ENCODE measurements at regions not wholly inside any gene's neighbourhood (a gene's known extent, or its start where the extent isn't known, plus 50 kb on each side); places are given as distances from the start of the nearest gene placed in this dataset.

- in situ Hi-C loops (cut with MboI; ENCODE audit: low pct_unique_long_range_greater_than_20kb, low sequenced_read_pairs, unreplicated experiment): no loop called here
- no peak for TF ChIP-seq CTCF (IDR thresholded peaks at IDR 0.05; ENCODE audit: extremely low read depth, insufficient read depth, missing control alignments)
- DNase-seq (ENCODE audit: low spot score): no peak
Measured at GRCh38 chr2:150190546-150190945, 296.9 kb downstream of the RND3 start.

- DNase-seq (ENCODE audit: low spot score): no peak
- in situ Hi-C loops (cut with MboI; ENCODE audit: low pct_unique_long_range_greater_than_20kb, low sequenced_read_pairs, unreplicated experiment): no loop called here
- no peak for TF ChIP-seq CTCF (IDR thresholded peaks at IDR 0.05; ENCODE audit: extremely low read depth, insufficient read depth, missing control alignments)
Measured at GRCh38 chr2:150188800-150189199, 298.7 kb downstream of the RND3 start.

- TF ChIP-seq CTCF (IDR thresholded peaks at IDR 0.05; ENCODE audit: extremely low read depth, insufficient read depth, missing control alignments): no peak
- DNase-seq (ENCODE audit: low spot score): no peak
- in situ Hi-C loops (cut with MboI; ENCODE audit: low pct_unique_long_range_greater_than_20kb, low sequenced_read_pairs, unreplicated experiment): no loop called here
Measured at GRCh38 chr2:150188177-150188576, 299.3 kb downstream of the RND3 start.

GRCh38 chr2:150182566-150183235 lies 304.8 kb downstream of the RND3 start:
- no peak for TF ChIP-seq CTCF (IDR thresholded peaks at IDR 0.05; ENCODE audit: extremely low read depth, insufficient read depth, missing control alignments)
- DNase-seq (ENCODE audit: low spot score): no peak
- in situ Hi-C loops (cut with MboI; ENCODE audit: low pct_unique_long_range_greater_than_20kb, low sequenced_read_pairs, unreplicated experiment): no loop called here

GRCh38 chr2:150178591-150178990 lies 308.9 kb downstream of the RND3 start:
- no peak for TF ChIP-seq CTCF (IDR thresholded peaks at IDR 0.05; ENCODE audit: extremely low read depth, insufficient read depth, missing control alignments)
- in situ Hi-C loops (cut with MboI; ENCODE audit: low pct_unique_long_range_greater_than_20kb, low sequenced_read_pairs, unreplicated experiment): no loop called here
- DNase-seq (ENCODE audit: low spot score): no peak

GRCh38 chr2:150174971-150175421 lies 312.5 kb downstream of the RND3 start:
- no peak for TF ChIP-seq CTCF (IDR thresholded peaks at IDR 0.05; ENCODE audit: extremely low read depth, insufficient read depth, missing control alignments)
- DNase-seq (ENCODE audit: low spot score): no peak
- in situ Hi-C loops (cut with MboI; ENCODE audit: low pct_unique_long_range_greater_than_20kb, low sequenced_read_pairs, unreplicated experiment): no loop called here

Measured in GM13977 (cell line).